T-helper 2 cell treated with Interferon-gamma antibody and Interleukin-4, amounts not matched to agents 5 μg/mL and 100 μg/mL, for 36 hours (primary cell): ENCODE measurements at regions not wholly inside any gene's neighbourhood (a gene's known extent, or its start where the extent isn't known, plus 50 kb on each side); places are given as distances from the start of the nearest gene placed in this dataset.

Experiments
- DNase-seq: peaks from one replicate; pipeline ENCODE4 v3.0.0; 2021; ENCODE audit warnings: low spot score
- H3K27ac Mint-ChIP-seq: one replicate; pipeline ENCODE4 v1.8.0; 2021; ENCODE audit warnings: mild to moderate bottlenecking, mixed read lengths
- H3K27me3 Mint-ChIP-seq: one replicate; pipeline ENCODE4 v1.8.0; 2021; ENCODE audit warnings: low read depth, mixed read lengths
- H3K36me3 Mint-ChIP-seq: one replicate; pipeline ENCODE4 v1.8.0; 2021; ENCODE audit warnings: low read depth, mixed read lengths
- H3K4me1 Mint-ChIP-seq: one replicate; pipeline ENCODE4 v1.8.0; 2021; ENCODE audit warnings: low read depth, mixed read lengths
- H3K4me3 Mint-ChIP-seq: one replicate; pipeline ENCODE4 v1.8.0; 2022; ENCODE audit warnings: mild to moderate bottlenecking, moderate library complexity, mixed read lengths
- H3K9me3 Mint-ChIP-seq: one replicate; pipeline ENCODE4 v1.8.0; 2021; ENCODE audit warnings: mixed read lengths

- H3K36me3 Mint-ChIP-seq, result no peaks in the 10 kb centered on the region
- H3K9me3 Mint-ChIP-seq, result no peaks in the 10 kb centered on the region
- H3K4me3 Mint-ChIP-seq, result no peak overlapping the region
Measured at GRCh38 chr12:28844718-28845117, 304.4 kb upstream of the FAR2 start.

GRCh38 chr12:28851781-28852180 lies 297.3 kb upstream of the FAR2 start:
- no peaks in the 10 kb centered on the region for H3K27me3 Mint-ChIP-seq
- H3K4me3 Mint-ChIP-seq, result no peak overlapping the region
- H3K9me3 Mint-ChIP-seq, result no peaks in the 10 kb centered on the region

More at GRCh38 chr12:28844718-28845117, 304.4 kb upstream of the FAR2 start:
- Mint-ChIP-seq H3K27ac (no peak overlapping the region), H3K4me1 (no peaks in the 10 kb centered on the region), H3K27me3 (no peaks in the 10 kb centered on the region)
- no peak for DNase-seq

GRCh38 chr12:28855761-28856310 lies 293.2 kb upstream of the FAR2 start:
- H3K4me3 Mint-ChIP-seq, result no peak overlapping the region
- no peaks in the 10 kb centered on the region for H3K9me3 Mint-ChIP-seq
- H3K27ac Mint-ChIP-seq, result no peak overlapping the region

More at GRCh38 chr12:28851781-28852180, 297.3 kb upstream of the FAR2 start:
- H3K4me1 Mint-ChIP-seq, result no peaks in the 10 kb centered on the region
- H3K36me3 Mint-ChIP-seq, result no peaks in the 10 kb centered on the region
- DNase-seq, result no peak
- no peak overlapping the region for H3K27ac Mint-ChIP-seq

GRCh38 chr12:28857369-28857768 lies 291.7 kb upstream of the FAR2 start:
- no peak for DNase-seq
- H3K36me3 Mint-ChIP-seq, result no peaks in the 10 kb centered on the region

More at GRCh38 chr12:28855761-28856310, 293.2 kb upstream of the FAR2 start:
- H3K36me3 Mint-ChIP-seq, result no peaks in the 10 kb centered on the region
- no peak for DNase-seq
- no peaks in the 10 kb centered on the region for H3K27me3 Mint-ChIP-seq
- no peaks in the 10 kb centered on the region for H3K4me1 Mint-ChIP-seq

GRCh38 chr12:28859551-28859950 lies 289.5 kb upstream of the FAR2 start:
- Mint-ChIP-seq H3K9me3 (no peaks in the 10 kb centered on the region), H3K36me3 (no peaks in the 10 kb centered on the region), H3K27ac (no peak overlapping the region), H3K4me1 (no peaks in the 10 kb centered on the region), H3K27me3 (no peaks in the 10 kb centered on the region), H3K4me3 (no peak overlapping the region)
- no peak for DNase-seq

More at GRCh38 chr12:28857369-28857768, 291.7 kb upstream of the FAR2 start:
- H3K27ac Mint-ChIP-seq, result no peak overlapping the region
- no peaks in the 10 kb centered on the region for H3K27me3 Mint-ChIP-seq
- no peak overlapping the region for H3K4me3 Mint-ChIP-seq
- no peaks in the 10 kb centered on the region for H3K9me3 Mint-ChIP-seq
- no peaks in the 10 kb centered on the region for H3K4me1 Mint-ChIP-seq

GRCh38 chr12:28865776-28866175 lies 283.3 kb upstream of the FAR2 start:
- H3K36me3 Mint-ChIP-seq, result no peaks in the 10 kb centered on the region
- no peak for DNase-seq
- no peaks in the 10 kb centered on the region for H3K4me1 Mint-ChIP-seq
- H3K27me3 Mint-ChIP-seq, result no peaks in the 10 kb centered on the region
- H3K27ac Mint-ChIP-seq, result no peak overlapping the region
- no peaks in the 10 kb centered on the region for H3K9me3 Mint-ChIP-seq
- H3K4me3 Mint-ChIP-seq, result no peak overlapping the region

GRCh38 chr12:28866296-28866695 lies 282.8 kb upstream of the FAR2 start:
- H3K27me3 Mint-ChIP-seq, result no peaks in the 10 kb centered on the region
- no peak overlapping the region for H3K27ac Mint-ChIP-seq
- DNase-seq, result no peak
- no peaks in the 10 kb centered on the region for H3K4me1 Mint-ChIP-seq
- H3K36me3 Mint-ChIP-seq, result no peaks in the 10 kb centered on the region
- H3K4me3 Mint-ChIP-seq, result no peak overlapping the region
- H3K9me3 Mint-ChIP-seq, result no peaks in the 10 kb centered on the region

GRCh38 chr12:28866715-28867503 lies 282.2 kb upstream of the FAR2 start:
- H3K27ac Mint-ChIP-seq, result no peak overlapping the region
- no peaks in the 10 kb centered on the region for H3K9me3 Mint-ChIP-seq
- H3K36me3 Mint-ChIP-seq, result no peaks in the 10 kb centered on the region
- H3K4me1 Mint-ChIP-seq, result no peaks in the 10 kb centered on the region
- no peak for DNase-seq
- no peak overlapping the region for H3K4me3 Mint-ChIP-seq
- H3K27me3 Mint-ChIP-seq, result no peaks in the 10 kb centered on the region

- no peaks in the 10 kb centered on the region for H3K9me3 Mint-ChIP-seq
- H3K4me1 Mint-ChIP-seq, result no peaks in the 10 kb centered on the region
- no peak overlapping the region for H3K4me3 Mint-ChIP-seq
- H3K36me3 Mint-ChIP-seq, result no peaks in the 10 kb centered on the region
- H3K27ac Mint-ChIP-seq, result no peak overlapping the region
- DNase-seq, result no peak
- H3K27me3 Mint-ChIP-seq, result no peaks in the 10 kb centered on the region
Measured at GRCh38 chr12:28868414-28868813, 280.7 kb upstream of the FAR2 start.

GRCh38 chr12:28869197-28869596 lies 279.9 kb upstream of the FAR2 start:
- Mint-ChIP-seq H3K4me3 (no peak overlapping the region), H3K36me3 (no peaks in the 10 kb centered on the region), H3K4me1 (no peaks in the 10 kb centered on the region), H3K27me3 (no peaks in the 10 kb centered on the region), H3K27ac (no peak overlapping the region), H3K9me3 (no peaks in the 10 kb centered on the region)
- no peak for DNase-seq

GRCh38 chr12:28870839-28871440 lies 278.1 kb upstream of the FAR2 start:
- H3K9me3 Mint-ChIP-seq, result no peaks in the 10 kb centered on the region
- no peaks in the 10 kb centered on the region for H3K27me3 Mint-ChIP-seq
- H3K27ac Mint-ChIP-seq, result no peak overlapping the region
- no peaks in the 10 kb centered on the region for H3K4me1 Mint-ChIP-seq
- DNase-seq, result no peak
- no peak overlapping the region for H3K4me3 Mint-ChIP-seq
- no peaks in the 10 kb centered on the region for H3K36me3 Mint-ChIP-seq

- H3K36me3 Mint-ChIP-seq, result no peaks in the 10 kb centered on the region
- H3K9me3 Mint-ChIP-seq, result no peaks in the 10 kb centered on the region
- H3K27ac Mint-ChIP-seq, result no peak overlapping the region
- no peak overlapping the region for H3K4me3 Mint-ChIP-seq
- no peaks in the 10 kb centered on the region for H3K4me1 Mint-ChIP-seq
- no peak for DNase-seq
- H3K27me3 Mint-ChIP-seq, result no peaks in the 10 kb centered on the region
Measured at GRCh38 chr12:28872654-28873268, 276.3 kb upstream of the FAR2 start.

GRCh38 chr12:28874758-28875157 lies 274.3 kb upstream of the FAR2 start:
- H3K27ac Mint-ChIP-seq, result no peak overlapping the region
- no peaks in the 10 kb centered on the region for H3K27me3 Mint-ChIP-seq
- DNase-seq, result no peak
- no peak overlapping the region for H3K4me3 Mint-ChIP-seq
- H3K4me1 Mint-ChIP-seq, result no peaks in the 10 kb centered on the region
- H3K36me3 Mint-ChIP-seq, result no peaks in the 10 kb centered on the region
- H3K9me3 Mint-ChIP-seq, result no peaks in the 10 kb centered on the region

GRCh38 chr12:28876196-28876798 lies 272.8 kb upstream of the FAR2 start:
- no peak for DNase-seq
- H3K4me3 Mint-ChIP-seq, result no peak overlapping the region
- H3K4me1 Mint-ChIP-seq, result no peaks in the 10 kb centered on the region
- H3K36me3 Mint-ChIP-seq, result no peaks in the 10 kb centered on the region
- H3K9me3 Mint-ChIP-seq, result no peaks in the 10 kb centered on the region
- no peak overlapping the region for H3K27ac Mint-ChIP-seq
- H3K27me3 Mint-ChIP-seq, result no peaks in the 10 kb centered on the region
